CD4-positive, alpha-beta T cell (primary cell): ENCODE measurements at regions not wholly inside any gene's neighbourhood (a gene's known extent, or its start where the extent isn't known, plus 50 kb on each side); places are given as distances from the start of the nearest gene placed in this dataset.

ENCODE experiments used
- ATAC-seq: fragments of 200-7000 bp; cut with Tn5 transposase; one replicate; pipeline ENCODE4 v1.10.0; 2022; ENCODE audit warnings: mild to moderate bottlenecking; ENCODE audit not compliant: poor library complexity
- CTCF ChIA-PET: fragments of 350-600 bp; sonication (Branson Sonifier 250); formaldehyde crosslinking; loops from one replicate; lab custom pipeline; 2021; ENCODE audit warnings: antibody characterized with exemption, inconsistent platforms; lab: Charles Lee
- POLR2A ChIA-PET: fragments of 350-600 bp; sonication (Branson Sonifier 250); formaldehyde crosslinking; loops from one replicate; lab custom pipeline; 2021; ENCODE audit warnings: antibody characterized with exemption, inconsistent platforms; lab: Charles Lee
- DNase-seq, 14 experiments: peaks; one replicate each; pipeline ENCODE4 v3.0.0-alpha.2; 2013 to 2020; ENCODE audit warnings: mixed read lengths in 2 of 14
- H3K27ac ChIP-seq, 2 donors: one replicate each; pipeline versions ENCODE4 v1.5.1 to v1.7.0; 2013; ENCODE audit warnings: low read length in 2 of 2, low read depth in 1 of 2, mild to moderate bottlenecking in 1 of 2
- H3K27me3 ChIP-seq, 2 experiments: 1 replicate in 1 of 2; 2 replicates in 1 of 2; pipeline versions ENCODE4 v1.6.1 to v1.7.0; 2013; ENCODE audit warnings: low read length in 2 of 2, control low read depth in 1 of 2, mild to moderate bottlenecking in 1 of 2, moderate library complexity in 1 of 2; ENCODE audit not compliant: insufficient read depth in 2 of 2, control insufficient read depth in 1 of 2
- H3K36me3 ChIP-seq: one replicate; pipeline ENCODE4 v1.6.1; 2013; ENCODE audit warnings: low read length, control low read depth; ENCODE audit not compliant: insufficient read depth
- H3K4me1 ChIP-seq: one replicate; pipeline ENCODE4 v1.6.1; 2013; ENCODE audit warnings: low read length, control low read depth; ENCODE audit not compliant: insufficient read depth
- H3K4me3 ChIP-seq: one replicate; pipeline ENCODE4 v1.5.1; 2013; ENCODE audit warnings: mild to moderate bottlenecking, low read length, moderate library complexity
- H3K9me3 ChIP-seq, 2 experiments: 1 replicate in 1 of 2; 2 replicates in 1 of 2; pipeline versions ENCODE4 v1.6.1 to v1.7.0; 2013; ENCODE audit warnings: low read length in 2 of 2, mild to moderate bottlenecking in 2 of 2, control low read depth in 1 of 2, moderate library complexity in 1 of 2; ENCODE audit not compliant: control insufficient read depth in 1 of 2, insufficient read depth in 1 of 2
- H3K27ac Mint-ChIP-seq: one replicate; pipeline ENCODE4 v1.8.0; 2020; ENCODE audit warnings: mixed read lengths
- H3K27me3 Mint-ChIP-seq: one replicate; pipeline ENCODE4 v1.8.0; 2021; ENCODE audit warnings: mixed read lengths
- H3K36me3 Mint-ChIP-seq: one replicate; pipeline ENCODE4 v1.8.0; 2021; ENCODE audit warnings: low read depth, mixed read lengths
- H3K4me1 Mint-ChIP-seq: one replicate; pipeline ENCODE4 v1.8.0; 2021; ENCODE audit warnings: low read depth, mixed read lengths
- H3K4me3 Mint-ChIP-seq: one replicate; pipeline ENCODE4 v1.8.0; 2020; ENCODE audit warnings: mild to moderate bottlenecking, mixed read lengths
- H3K9me3 Mint-ChIP-seq: one replicate; pipeline ENCODE4 v1.8.0; 2020; ENCODE audit warnings: mixed read lengths
- CTCF ChIP-seq: fragments of 200-600 bp; IDR thresholded peaks from one replicate; pipeline ENCODE4 v1.8.0; 2022; ENCODE audit warnings: antibody characterized with exemption, mild to moderate bottlenecking
- intact Hi-C, 2 experiments: fragments of 100-400 bp; cut with DNase I in 1 of 2; cut with micrococcal nuclease in 1 of 2; formaldehyde crosslinking; loops; one replicate each; pipeline versions ENCODE4 v1.15.1 to v1.9.0; 2023 to 2025; cut with DNase I, micrococcal nuclease

GRCh38 chr2:57536535-57537231 lies 509.9 kb upstream of the VRK2 start:
- no peaks in the 10 kb centered on the region for H3K4me1 ChIP-seq
- intact Hi-C loops, result no loop called here
- Mint-ChIP-seq H3K4me1 (no peaks in the 10 kb centered on the region), H3K36me3 (no peaks in the 10 kb centered on the region), H3K4me3 (no peak overlapping the region), H3K9me3 (no peaks in the 10 kb centered on the region), H3K27ac (no peak overlapping the region), H3K27me3 (no peaks in the 10 kb centered on the region)
- no peak for TF ChIP-seq CTCF
- no peaks in the 10 kb centered on the region for H3K36me3 ChIP-seq
- no peaks in the 10 kb centered on the region for H3K27me3 ChIP-seq
- ChIA-PET POLR2A (no interaction called here), CTCF (no interaction called here)
- no peak overlapping the region for H3K4me3 ChIP-seq
- no peak for ATAC-seq
- peaks cover 0 to 4% of the 10 kb centered on the region in 2 experiments for H3K9me3 ChIP-seq
- H3K27ac ChIP-seq, result no peak overlapping the region
- DNase-seq, result no peak

GRCh38 chr2:57539761-57540160 lies 506.8 kb upstream of the VRK2 start:
- no peaks in the 10 kb centered on the region for H3K27me3 Mint-ChIP-seq
- intact Hi-C loops, result no loop called here
- Histone ChIP-seq H3K9me3 (peaks cover 0 to under 1% of the 10 kb centered on the region in 2 experiments), H3K27ac (no peak overlapping the region), H3K4me3 (no peak overlapping the region), H3K36me3 (no peaks in the 10 kb centered on the region), H3K4me1 (no peaks in the 10 kb centered on the region), H3K27me3 (no peaks in the 10 kb centered on the region)
- H3K4me3 Mint-ChIP-seq, result no peak overlapping the region
- ATAC-seq, result no peak
- no peak overlapping the region for H3K27ac Mint-ChIP-seq
- no peaks in the 10 kb centered on the region for H3K4me1 Mint-ChIP-seq
- ChIA-PET CTCF (interaction anchor here (0.6 kb wide), 1 partner anchor 75 kb away, joined by 3 read pairs; no protein-coding TSS in a partner anchor), POLR2A (no interaction called here)
- H3K9me3 Mint-ChIP-seq, result peaks cover 2% of the 10 kb centered on the region
- TF ChIP-seq CTCF, result no peak
- DNase-seq, result no peak
- H3K36me3 Mint-ChIP-seq, result no peaks in the 10 kb centered on the region

GRCh38 chr2:57542081-57542480 lies 504.5 kb upstream of the VRK2 start:
- H3K4me1 Mint-ChIP-seq, result no peaks in the 10 kb centered on the region
- no peaks in the 10 kb centered on the region for H3K36me3 Mint-ChIP-seq
- no peak for DNase-seq
- ChIA-PET CTCF (no interaction called here), POLR2A (no interaction called here)
- no peak overlapping the region for H3K4me3 Mint-ChIP-seq
- intact Hi-C loops, result no loop called here
- TF ChIP-seq CTCF, result no peak
- peaks cover 2% of the 10 kb centered on the region for H3K9me3 Mint-ChIP-seq
- H3K36me3 ChIP-seq, result no peaks in the 10 kb centered on the region
- no peaks in the 10 kb centered on the region for H3K27me3 ChIP-seq
- no peaks in the 10 kb centered on the region for H3K9me3 ChIP-seq
- no peak for ATAC-seq
- H3K4me3 ChIP-seq, result no peak overlapping the region
- H3K27ac Mint-ChIP-seq, result no peak overlapping the region
- no peaks in the 10 kb centered on the region for H3K27me3 Mint-ChIP-seq
- H3K27ac ChIP-seq, result no peak overlapping the region
- no peaks in the 10 kb centered on the region for H3K4me1 ChIP-seq
